ENCODE measurements at regions not wholly inside any gene's neighbourhood (a gene's known extent, or its start where the extent isn't known, plus 50 kb on each side); places are given as distances from the start of the nearest gene placed in this dataset.

DNA sequence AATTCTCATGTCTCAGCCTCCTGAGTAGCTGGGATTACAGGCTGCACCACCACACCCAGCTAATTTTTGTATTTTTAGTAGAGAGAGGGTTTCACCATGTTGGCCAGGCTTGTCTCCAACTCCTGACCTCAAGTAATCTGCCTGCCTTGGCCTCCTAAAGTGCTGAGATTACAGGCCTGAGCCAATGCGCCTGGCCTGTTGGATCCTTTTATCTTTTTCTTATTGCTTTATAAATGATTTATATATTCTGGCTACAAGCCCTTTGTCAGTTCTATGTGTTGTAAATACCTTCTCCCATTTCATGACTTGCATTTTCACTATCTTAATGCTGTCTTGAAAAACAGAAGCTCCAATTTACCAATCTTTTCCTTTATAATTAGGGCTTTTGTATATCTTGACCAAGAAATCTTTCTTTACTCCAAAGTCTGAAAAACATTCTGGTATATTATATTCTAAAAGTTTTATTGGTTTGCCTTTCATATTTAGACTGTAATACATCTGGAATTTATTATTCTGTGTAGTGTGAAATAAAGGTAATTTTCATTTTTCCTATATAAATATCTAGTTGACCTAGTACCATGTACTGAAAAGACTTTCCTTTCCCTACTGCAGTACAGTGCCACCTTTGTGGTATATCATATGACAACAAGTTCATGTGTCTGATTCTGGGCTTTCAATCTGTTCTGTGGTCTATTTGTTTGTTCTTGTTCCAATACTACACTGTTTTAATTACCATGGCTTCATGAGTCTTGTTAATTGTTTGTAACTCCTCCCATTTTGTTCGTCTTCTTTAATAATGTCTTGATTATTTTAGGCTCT, 52.9 kb upstream of the RNU6-1 start:
- no peak for DNase-seq (ENCODE audit: low read depth)

DNA sequence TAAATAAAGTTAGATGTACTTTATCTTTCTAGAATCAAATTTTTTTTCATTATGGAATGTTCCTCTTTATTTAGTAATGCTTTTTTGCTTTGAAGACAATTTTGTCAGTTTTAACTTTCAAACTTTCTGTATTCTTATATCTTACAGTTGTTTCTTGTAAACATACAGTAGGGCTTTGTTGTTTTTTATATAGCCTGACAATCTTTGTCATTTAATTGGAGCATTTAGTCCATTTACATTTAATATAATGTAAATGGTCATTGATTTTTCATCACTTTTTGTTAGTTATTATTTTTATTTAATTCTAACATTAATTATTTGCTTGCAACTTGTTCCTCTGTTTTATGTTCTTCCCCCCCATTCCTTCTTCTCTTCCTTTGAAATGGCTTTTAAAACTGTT, 55.4 kb upstream of the RNU6-1 start:
- no peak for DNase-seq (ENCODE audit: low read depth)

DNA sequence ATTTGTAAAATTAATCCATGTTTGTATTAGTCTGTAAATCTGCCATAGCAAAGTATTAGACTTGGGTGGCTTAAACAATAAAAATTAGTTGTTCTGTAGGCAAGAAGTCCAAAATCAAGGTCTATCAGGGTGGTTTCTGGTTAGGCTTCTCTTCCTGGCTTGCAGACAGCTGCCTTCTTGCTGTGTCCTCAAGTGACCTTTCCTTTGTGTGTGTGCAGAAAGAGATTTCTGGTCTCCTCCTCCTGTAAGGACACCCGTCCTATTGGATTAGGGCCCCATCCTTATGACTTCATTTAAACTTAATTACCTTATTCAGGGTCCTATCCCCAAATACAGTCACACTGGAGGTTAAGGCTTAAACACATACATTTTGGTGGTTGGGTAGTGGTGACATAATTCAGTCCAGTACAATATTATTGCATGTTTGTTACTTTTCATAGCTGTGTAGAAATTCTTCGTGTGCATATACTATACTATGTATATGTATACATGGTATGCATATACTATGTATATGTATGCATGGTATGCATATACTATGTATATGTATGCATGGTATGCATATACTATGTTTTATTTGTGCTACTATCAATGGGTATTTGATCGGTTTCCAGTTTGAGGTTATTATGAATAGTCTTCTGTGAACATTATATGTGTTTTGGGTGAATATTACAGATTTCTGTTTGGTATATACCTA, 57.9 kb upstream of the RNU6-1 start:
- no peak for DNase-seq (ENCODE audit: low read depth)

DNA sequence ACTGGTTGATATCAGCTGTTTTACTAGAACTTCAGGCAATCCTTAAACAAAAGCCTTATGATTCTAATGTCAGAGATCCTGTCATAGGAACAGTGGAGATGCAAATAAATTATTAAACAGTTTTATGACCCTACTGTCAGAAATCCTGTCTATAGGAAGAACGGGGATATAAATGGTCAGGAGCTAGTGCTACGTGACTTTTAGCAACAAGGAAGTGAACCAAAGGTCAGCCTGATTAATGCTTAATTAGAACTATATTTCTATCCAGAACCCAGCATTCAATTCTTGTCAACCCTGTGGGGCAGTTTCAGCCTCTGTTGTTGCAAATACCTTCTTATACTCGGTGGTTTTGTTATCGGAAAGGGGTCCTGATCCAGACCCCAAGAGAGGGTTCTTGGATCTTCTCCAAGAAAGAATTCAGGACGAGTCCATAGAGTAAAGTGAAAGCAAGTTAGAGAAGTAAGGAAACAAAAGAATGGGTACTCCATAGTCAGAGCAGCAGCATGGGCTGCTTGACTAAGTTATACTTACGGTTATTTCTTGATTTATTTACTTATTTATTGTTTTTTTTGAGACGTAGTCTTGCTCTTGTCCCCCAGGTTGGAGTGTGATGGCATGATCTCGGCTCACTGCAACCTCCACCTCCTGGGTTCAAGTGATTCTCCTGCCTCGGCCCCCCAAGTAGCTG, 59.9 kb upstream of the RNU6-1 start:
- no peak for DNase-seq (ENCODE audit: low read depth)

DNA sequence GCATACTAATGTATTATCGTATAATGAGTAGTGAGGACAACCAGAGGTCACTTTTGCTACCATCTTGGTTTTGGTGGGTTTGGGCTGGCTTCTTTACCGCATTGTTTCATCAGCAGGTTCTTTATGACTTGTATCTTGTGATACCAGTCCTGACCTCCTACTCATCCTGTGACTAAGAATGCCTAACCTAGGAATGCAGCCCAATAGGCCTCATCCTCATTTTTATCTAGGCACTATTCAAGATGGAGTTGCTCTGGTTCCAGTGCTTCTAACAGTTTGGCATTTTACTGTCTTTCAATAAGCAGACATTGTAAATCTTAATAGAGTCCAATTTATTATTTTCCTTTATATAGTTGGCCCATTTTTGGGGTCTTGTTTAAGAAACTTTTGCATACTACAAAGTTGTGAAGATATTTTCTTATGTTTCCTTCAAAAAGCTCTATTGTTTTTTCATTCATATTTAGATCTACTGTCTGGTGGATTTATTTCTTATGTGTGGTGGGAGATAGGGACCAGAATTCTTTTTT, 60.8 kb upstream of the RNU6-1 start:
- DNase-seq (ENCODE audit: low read depth) = no peak

DNA sequence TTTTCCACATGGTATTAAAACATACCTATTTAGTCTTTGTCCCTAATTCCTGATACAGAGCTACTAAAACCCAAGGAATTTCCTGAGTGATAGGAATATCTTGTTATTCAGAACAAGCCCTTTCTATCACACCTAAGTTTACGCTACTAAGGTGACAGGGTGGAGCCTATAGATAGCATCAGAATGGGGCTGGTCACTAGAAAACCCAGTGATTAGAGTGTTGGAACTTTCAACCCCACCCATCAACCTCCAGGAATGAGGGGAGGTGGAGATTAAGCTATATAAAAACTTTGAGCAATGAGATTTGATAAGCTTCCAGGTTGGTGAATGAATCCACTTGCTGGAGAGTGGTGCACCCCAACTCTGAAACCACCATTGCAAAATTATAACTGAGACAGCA, 62.1 kb upstream of the RNU6-1 start:
- no peak for DNase-seq (ENCODE audit: low read depth)

DNA sequence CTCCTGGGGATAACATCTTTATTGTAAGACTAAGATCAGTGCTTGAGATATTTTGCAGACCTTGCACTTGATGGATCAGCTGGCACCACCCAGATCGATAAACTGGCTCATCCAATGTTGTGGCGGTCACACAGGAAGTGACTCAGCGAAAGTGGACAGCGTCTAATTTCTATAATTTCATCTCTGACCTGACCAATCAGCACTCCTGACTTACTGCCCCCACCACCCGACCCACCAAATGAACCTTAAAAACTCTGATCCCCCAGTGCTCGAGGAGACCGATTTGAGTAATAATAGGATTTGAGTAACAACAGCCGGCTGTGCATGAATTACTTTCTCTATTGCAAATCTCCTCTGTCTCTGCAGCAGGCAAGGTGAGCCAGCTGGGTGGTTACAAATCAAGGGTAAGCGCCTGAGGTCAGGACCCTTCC, 62.7 kb upstream of the RNU6-1 start:
- DNase-seq (ENCODE audit: low read depth) = no peak

DNA sequence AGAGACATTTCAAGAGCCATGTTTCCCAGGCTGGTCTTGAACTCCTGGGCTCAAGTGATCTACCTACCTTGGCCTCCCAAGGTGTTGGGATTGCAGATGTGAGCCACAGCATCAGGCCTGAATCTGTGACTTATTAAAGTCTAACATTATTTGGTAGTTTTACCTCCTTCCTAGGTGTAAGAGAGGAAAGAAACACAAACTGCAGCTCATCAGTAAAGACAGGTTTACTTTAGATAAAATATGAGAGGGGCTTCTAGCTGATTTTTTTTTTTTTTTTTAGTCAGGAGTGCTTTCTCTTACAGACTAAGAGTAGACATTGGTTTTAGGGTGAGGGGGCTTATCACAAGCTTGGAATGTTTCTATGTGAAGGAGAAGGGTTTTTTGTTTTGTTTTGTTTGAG, 63.9 kb upstream of the RNU6-1 start:
- no peak for DNase-seq (ENCODE audit: low read depth)

DNA sequence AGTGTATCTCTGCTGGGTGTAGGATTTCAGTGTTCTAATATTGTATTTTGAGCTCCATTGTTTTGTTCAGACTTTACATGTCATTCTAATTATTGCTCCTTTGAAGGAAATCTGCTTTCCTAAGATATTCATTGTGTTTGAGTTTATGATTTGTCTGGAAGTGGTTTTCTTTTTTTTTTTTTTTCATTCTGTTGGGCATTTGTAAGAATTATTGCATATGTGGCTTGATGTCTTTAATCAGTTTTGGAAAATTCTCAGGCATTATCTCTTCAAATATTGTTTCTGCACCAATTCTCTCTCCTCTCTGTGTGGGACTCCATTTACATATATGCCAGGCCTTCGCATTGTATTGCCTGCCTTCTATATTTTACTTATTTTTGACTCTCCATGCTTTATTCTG, 65.8 kb upstream of the RNU6-1 start:
- no peak for DNase-seq (ENCODE audit: low read depth)

DNA sequence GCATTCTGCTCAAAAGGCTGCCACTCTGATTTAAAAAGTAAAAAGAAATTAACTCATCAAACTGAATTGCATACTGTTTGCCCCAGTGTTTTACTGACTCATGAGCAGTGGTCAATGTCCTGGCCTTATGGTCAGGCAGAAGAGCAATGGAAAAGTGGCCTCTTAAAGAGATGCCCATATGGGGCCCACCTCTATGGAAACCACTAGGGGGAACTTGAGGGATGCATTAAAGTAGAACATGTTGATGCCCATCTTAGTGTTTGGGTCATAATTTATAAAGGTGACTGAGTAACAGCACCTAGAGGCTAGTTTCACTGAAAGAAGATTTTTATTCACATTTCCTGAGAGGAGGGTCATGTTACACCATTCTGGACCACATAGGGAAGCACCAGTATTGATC, 66.5 kb upstream of the RNU6-1 start:
- no peak for DNase-seq (ENCODE audit: low read depth)

DNA sequence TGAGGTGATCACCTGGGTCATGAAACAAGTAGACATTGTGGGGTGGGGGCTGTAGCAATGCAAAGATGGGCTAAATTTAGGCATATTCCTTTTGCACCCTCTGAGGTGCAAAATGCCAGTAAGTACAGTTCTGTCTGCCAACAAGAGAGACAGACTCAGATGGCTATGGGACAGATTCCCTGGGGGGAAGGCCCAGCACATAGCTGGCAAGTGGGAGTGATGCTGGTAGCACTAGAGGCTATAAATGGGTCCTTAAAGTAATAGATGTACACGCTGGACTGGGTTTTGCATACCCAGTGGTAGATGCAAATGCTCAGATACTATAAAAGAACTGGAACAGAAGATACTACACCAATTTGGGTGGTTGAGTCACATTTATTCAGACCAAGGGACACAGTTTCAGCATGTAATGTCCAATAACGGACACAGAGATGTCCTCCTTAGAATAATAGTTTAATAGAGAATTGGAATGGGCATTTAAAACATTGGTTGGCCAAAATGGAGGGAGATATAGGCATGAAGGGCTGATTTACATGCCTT, 67.4 kb upstream of the RNU6-1 start:
- DNase-seq (ENCODE audit: low read depth) = no peak

DNA sequence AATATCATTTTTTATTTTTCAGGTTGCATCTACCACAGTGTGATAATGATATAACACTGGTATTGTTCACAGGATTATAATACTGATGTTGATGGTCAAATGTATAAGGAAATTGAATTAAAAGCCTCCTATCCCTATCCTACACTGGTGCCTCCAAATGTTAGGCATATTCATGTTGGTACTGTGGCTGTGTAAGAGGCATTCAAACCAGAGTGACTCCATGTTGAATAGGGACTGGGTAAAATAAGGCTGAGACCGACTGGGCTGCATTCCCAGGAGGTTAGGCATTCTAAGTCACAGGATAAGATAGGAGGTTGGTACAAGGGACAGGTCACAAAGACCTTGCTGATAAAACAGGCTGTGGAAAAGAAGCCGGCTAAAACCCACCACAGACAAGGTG, 68.9 kb upstream of the RNU6-1 start:
- no peak for DNase-seq (ENCODE audit: low read depth)

DNA sequence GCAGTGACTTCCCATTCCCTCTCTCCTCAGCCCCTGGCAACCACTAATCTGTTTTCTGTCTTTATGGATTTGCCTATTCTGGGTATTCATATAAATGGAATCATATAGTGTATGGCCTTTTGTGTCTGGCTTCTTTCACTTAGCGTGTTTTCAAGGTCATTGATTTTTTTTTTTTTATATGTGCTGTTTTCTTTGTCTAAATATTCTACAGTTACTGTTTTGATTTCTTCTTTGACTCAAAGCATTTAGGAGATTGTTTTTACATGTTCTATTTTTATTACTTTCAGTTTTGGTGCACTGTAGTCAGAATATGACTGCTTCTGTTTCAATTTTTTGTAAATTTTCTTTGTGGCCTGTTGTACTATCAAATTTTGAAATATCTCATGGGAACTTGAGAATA, 71.9 kb upstream of the RNU6-1 start:
- DNase-seq (ENCODE audit: low read depth) = no peak

DNA sequence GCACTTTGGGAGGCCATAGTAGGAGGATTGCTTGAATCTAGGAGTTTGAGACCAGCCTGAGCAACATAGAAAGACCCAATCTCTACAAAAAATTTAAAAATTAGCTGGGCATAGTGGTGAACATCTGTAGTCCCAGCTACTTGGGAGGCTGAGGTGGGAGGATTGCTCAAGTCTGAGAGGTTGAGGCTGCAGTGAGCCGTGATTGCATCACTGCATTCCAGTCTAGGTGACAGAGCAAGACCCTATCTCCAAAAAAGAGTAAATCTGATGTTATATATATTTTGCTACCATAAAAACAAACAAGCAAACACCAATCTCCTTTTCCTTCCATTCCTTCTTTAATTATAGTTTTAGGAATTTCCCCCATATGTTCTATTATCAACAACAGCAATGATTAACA, 74.2 kb upstream of the RNU6-1 start:
- no peak for DNase-seq (ENCODE audit: low read depth)

DNA sequence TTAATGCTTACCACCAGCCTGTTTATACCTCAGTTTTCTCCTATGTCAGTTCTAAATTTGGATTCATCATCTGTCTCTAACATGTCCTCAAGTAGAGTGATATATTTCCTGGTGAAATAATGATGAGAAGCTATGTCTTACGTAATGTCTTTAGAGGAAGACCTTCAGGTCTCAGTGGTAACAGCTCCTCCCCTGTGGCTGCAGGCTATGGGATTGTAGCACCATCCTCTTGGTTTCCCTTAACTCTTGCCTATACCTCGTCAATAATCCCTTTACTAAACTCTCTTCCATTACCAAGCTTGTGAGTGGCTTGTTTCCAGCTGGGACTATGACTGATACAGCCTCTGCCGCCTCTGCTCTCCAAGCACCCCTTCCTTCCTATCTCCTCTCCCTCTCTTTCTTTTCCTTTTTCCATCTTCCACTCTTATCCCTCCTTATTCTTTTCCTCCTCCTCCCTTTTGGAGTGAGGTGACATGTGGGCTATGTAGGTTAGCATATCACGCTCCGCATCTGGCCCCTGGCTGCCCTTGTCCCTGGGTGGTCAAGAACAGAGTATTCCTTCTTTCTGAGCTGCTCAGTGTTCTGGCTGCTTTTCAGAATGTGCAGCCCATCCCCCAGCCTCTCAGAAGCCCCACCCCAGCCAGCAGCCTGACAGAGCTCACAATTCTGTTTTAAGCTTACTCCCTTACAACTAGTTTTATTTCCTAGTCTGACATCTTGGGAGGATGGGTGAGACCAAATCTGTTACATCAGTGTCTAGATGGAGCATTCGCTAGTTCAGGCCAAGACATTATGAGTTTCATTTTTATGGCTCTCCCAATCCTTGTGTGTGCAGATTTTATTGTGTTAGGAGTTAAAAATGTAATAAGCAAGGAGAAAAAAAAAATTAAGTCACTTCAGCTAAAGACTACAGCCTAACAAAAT, 75.0 kb upstream of the RNU6-1 start:
- no peak for DNase-seq (ENCODE audit: low read depth)

DNA sequence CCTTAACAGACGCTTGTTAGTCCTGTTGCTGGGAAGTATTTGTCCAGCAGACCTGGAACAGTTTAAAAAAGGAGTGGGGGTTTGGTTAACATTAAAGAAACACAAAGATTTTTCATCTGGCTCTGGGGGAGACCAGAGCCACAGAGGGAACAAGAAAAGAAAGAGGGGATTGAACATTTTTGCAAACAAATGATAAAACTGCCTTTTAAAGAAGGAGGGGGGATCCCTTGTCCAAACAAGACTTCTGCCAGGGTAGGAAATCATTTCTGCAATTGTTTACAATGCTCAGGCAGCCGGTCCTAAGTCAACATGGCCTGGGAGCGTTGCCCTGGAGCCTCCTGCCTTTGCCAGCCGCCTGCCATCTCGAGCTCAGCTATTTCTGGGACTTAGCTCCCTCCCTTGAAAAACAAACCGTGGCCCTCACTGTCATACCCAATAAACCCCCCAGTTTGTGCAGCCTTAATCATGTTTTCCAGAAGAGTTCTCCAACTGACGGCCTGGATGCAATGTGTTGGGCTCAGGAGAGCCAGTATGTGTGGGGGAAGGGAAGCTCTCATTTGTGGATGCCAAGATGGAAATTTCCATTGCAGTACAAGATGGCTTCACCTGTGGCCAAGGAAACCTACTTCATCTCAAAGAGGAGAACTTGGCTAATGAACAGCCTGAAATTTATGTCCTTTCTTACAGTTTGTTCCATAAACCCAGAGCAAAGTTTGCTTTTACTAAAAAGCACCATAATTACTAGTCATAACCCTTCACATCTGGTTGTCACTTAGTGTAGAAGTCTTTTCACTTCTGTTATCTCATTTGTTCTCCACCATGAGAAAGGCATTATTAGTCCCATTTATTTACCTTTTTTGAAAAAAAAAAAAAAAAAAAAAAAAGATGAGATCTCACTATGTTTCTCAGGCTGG, 75.9 kb upstream of the RNU6-1 start:
- DNase-seq (ENCODE audit: low read depth) = no peak

DNA sequence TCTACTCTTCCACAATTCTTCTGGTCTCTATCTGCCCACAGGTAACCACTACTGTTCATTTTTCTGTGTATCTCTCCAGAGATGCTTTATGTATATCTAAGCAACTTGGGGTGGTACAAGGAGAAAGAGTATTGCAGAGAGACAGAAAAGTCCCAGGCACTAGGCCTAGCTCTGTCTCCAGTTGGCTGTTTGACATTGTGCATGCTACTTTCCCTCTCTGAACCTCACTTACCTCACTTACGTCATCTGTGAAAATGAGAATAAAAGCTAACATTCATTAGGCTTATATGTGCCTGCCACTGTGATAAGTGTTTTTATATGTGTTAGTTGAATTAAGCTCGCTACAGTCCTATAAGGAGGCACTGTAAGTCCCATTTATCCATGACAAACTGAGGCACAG, 76.7 kb upstream of the RNU6-1 start:
- DNase-seq (ENCODE audit: low read depth) = no peak

DNA sequence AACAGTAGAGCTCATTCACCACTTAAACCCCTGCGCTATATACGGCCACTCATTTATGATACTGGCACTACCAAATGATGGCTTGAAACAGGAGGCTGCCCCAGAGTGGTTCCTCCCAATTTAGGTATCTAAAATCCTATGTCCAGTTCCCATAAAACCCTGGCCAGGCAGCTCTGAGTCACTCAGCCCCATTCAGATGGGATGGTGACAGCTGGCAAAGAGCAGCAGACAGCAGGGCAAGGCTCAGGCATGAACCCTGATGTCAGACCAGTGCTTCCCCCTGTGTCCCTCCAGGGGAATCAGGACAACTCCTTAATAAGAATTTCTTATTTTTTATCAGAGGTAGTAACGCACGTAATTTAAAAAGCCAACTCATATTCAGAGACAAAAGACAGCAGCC, 77.2 kb upstream of the RNU6-1 start:
- no peak for DNase-seq (ENCODE audit: low read depth)

DNA sequence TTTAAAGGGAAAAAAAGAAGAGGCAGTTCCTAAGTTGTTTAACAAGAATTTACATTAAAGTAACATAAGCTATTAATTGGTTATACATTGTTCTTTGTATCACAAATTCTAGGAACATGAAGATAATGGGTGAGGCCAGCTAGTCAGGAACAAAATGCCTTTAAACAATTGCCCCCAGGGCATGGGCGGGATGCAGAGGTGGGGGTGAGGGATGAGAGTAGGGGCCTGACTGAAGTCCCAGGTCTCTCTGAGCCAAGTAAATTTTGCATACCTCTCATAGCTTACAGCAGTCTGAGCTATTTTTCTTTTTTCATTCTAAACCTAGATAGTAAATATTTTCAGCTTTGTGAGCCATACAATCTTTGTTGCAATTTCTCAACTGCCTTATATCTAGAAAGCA, 77.8 kb upstream of the RNU6-1 start:
- DNase-seq (ENCODE audit: low read depth) = no peak

DNA sequence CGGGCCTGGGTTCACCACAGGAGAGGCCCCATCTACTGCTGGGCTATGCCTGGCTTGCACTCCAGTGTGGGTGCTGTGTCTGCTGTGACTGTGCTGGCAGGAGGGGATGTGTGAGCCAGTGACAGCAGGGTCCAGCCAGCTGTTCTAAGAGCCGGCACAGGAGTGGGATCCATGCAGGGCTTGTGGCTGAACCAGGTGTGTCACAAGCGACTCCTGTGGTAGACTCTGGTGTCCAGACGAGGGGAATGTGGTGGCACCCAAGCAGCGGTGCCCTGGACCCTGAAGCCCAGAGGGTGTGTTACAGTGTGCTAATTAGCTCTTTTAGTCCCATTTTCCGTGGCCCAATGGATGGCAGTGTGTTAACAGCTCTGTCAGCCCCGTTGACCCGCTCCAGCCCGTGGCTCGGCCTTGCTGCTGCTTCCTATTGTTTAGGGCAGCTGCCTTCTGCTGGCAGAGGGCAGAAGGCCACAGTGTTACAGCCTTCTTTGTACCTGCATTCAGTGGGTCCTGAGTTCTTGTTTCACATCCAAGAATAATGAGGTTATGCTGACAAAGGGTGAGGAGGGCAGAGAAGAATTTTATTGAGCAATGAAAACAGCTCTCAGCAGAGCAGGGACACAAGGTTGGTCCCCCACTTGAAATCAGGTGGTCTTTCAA, 78.5 kb upstream of the RNU6-1 start:
- DNase-seq (ENCODE audit: low read depth) = no peak

All from Daoy (cell line).